CD4-positive, alpha-beta T cell treated with Interleukin-1 beta for 1 hour (primary cell): ENCODE measurements at regions not wholly inside any gene's neighbourhood (a gene's known extent, or its start where the extent isn't known, plus 50 kb on each side); places are given as distances from the start of the nearest gene placed in this dataset.

Experiments used
- DNase-seq, 2 donors: peaks; one replicate each; pipeline ENCODE4 v3.0.0-alpha.2; 2020 to 2022

DNA sequence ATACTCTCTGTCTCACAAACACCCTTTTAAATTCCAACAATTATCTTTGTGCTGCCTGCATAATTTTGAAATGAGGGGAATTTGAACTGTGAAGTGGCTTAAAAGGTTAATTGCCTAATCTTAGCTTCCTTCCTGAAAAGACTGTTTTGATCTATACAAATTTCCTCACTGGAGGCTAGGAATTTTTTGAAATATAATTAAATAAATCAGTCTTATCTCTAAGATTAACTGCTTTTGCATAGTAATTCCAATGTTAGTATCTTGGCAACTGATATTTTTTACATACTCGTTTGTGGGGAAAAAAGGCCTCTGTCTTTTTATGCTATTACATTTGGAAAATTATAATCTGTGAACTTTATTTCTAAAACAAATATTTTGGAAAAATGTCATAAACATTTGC lies 498.5 kb downstream of the TMTC2 start:
- no peak for DNase-seq
